Panc1 (cell line): ENCODE measurements at regions not wholly inside any gene's neighbourhood (a gene's known extent, or its start where the extent isn't known, plus 50 kb on each side); places are given as distances from the start of the nearest gene placed in this dataset.

ENCODE experiments used
- SIN3A ChIP-seq: IDR thresholded peaks from 2 replicates; pipeline ENCODE4 v1.6.1; 2012; ENCODE audit warnings: low read depth, mild to moderate bottlenecking, low read length, moderate library complexity, borderline replicate concordance; ENCODE audit not compliant: insufficient read depth
- TF ChIP-seq, protein P1 (sequence below), 2 experiments: IDR thresholded peaks; 2 replicates each; pipeline ENCODE4 v1.6.1; 2011 to 2012; ENCODE audit warnings: low read depth in 2 of 2, control low read depth in 1 of 2, low read length in 1 of 2, mild to moderate bottlenecking in 1 of 2, moderate library complexity in 1 of 2; ENCODE audit not compliant: insufficient read depth in 1 of 2
- TF ChIP-seq, protein P2 (sequence below): fragments of 450-650 bp; IDR thresholded peaks from 2 replicates; pipeline ENCODE4 v1.5.1; 2017; ENCODE audit warnings: mild to moderate bottlenecking

DNA sequence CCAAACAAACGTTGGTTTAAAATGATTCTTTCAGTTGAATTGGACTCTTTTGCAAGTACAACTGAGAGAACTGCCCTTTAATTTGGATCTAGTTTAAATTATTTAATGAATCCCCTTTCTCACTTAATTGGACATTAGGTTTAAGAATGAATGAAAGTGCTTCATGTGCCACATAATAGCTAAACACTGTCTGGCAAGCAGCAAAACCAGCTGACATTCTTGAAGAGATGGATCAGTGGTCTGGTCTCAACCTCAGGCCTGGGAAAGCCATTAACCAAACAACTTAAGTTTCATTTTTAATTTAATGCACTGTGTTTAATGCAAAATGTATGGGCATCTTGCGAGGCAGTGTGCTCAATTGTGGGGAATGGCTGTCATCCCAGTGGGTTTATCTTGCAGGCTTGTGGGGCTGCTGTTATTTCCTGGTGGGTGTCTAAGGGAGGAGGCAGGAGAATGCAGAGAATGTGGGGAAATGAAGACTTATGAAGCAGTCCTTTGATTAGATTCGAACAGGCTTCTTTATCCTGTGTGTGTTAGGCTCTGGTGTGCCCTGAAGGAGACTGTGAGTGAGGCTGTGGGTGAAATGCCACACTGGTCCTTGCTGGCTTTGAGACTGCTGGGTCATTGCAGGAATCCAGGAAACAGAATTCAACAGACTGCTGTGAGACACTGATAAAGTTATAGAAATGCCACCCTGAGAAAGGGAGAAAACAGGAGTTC lies 144.1 kb upstream of the PELI2 start:
- TF ChIP-seq, protein P1, sequence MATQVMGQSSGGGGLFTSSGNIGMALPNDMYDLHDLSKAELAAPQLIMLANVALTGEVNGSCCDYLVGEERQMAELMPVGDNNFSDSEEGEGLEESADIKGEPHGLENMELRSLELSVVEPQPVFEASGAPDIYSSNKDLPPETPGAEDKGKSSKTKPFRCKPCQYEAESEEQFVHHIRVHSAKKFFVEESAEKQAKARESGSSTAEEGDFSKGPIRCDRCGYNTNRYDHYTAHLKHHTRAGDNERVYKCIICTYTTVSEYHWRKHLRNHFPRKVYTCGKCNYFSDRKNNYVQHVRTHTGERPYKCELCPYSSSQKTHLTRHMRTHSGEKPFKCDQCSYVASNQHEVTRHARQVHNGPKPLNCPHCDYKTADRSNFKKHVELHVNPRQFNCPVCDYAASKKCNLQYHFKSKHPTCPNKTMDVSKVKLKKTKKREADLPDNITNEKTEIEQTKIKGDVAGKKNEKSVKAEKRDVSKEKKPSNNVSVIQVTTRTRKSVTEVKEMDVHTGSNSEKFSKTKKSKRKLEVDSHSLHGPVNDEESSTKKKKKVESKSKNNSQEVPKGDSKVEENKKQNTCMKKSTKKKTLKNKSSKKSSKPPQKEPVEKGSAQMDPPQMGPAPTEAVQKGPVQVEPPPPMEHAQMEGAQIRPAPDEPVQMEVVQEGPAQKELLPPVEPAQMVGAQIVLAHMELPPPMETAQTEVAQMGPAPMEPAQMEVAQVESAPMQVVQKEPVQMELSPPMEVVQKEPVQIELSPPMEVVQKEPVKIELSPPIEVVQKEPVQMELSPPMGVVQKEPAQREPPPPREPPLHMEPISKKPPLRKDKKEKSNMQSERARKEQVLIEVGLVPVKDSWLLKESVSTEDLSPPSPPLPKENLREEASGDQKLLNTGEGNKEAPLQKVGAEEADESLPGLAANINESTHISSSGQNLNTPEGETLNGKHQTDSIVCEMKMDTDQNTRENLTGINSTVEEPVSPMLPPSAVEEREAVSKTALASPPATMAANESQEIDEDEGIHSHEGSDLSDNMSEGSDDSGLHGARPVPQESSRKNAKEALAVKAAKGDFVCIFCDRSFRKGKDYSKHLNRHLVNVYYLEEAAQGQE (IDR thresholded peaks at IDR 0.05; ENCODE audit: insufficient read depth in 1 of 2, low read depth in 2 of 2, low read length in 1 of 2), result no peak
- TF ChIP-seq, protein P2, sequence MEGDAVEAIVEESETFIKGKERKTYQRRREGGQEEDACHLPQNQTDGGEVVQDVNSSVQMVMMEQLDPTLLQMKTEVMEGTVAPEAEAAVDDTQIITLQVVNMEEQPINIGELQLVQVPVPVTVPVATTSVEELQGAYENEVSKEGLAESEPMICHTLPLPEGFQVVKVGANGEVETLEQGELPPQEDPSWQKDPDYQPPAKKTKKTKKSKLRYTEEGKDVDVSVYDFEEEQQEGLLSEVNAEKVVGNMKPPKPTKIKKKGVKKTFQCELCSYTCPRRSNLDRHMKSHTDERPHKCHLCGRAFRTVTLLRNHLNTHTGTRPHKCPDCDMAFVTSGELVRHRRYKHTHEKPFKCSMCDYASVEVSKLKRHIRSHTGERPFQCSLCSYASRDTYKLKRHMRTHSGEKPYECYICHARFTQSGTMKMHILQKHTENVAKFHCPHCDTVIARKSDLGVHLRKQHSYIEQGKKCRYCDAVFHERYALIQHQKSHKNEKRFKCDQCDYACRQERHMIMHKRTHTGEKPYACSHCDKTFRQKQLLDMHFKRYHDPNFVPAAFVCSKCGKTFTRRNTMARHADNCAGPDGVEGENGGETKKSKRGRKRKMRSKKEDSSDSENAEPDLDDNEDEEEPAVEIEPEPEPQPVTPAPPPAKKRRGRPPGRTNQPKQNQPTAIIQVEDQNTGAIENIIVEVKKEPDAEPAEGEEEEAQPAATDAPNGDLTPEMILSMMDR, result no peak
- no peak for TF ChIP-seq SIN3A
